ENCODE measurements at regions not wholly inside any gene's neighbourhood (a gene's known extent, or its start where the extent isn't known, plus 50 kb on each side); places are given as distances from the start of the nearest gene placed in this dataset.

DNA sequence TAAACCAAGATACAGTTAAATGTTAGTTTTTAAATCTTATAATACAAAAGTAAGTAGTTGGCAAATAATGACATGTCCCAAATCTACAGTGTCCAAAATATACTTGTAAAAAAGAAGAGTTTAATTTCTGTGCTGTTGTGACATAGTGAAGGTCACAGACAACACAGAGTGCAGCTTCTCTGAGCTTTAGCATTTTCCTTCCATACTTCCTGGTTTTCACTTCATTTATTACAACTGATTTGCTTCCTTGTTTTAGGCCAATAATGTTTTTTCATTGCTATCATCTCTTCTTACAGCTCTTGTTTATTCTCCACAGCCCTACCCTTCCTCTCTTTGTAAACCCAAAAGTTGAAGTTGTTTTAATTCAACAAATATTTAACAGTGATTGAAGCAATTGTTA lies 132.4 kb upstream of the TET2 start:
- Histone ChIP-seq H3K4me1 (ENCODE audit: control insufficient read depth in 1 of 2, insufficient read depth in 2 of 2, low read length in 2 of 2) (peaks cover 13 to 20% of the 10 kb centered on the region in 2 donors), H3K27me3 (ENCODE audit: control insufficient read depth in 2 of 2, insufficient read depth in 2 of 2, low read length in 2 of 2) (no peaks in the 10 kb centered on the region), H3K9ac (ENCODE audit: insufficient read depth, low read length, poor library complexity, severe bottlenecking) (no peak overlapping the region), H3K27ac (ENCODE audit: low read depth in 1 of 2, low read length in 2 of 2) (peak overlapping the region in 1 of 2 donors; percentile 67), H3K9me3 (replicated peaks in 1 of 2; ENCODE audit: control insufficient read depth in 1 of 2, insufficient read depth in 1 of 2, low read length in 2 of 2) (no peaks in the 10 kb centered on the region), H4K20me1 (ENCODE audit: insufficient read depth, low read length) (no peaks in the 10 kb centered on the region), H3K36me3 (replicated peaks in 1 of 2; ENCODE audit: control insufficient read depth in 1 of 2, insufficient read depth in 2 of 2, low read length in 2 of 2) (no peaks in the 10 kb centered on the region), H3K4me2 (replicated peaks; ENCODE audit: extremely low read depth, low read length, poor library complexity, severe bottlenecking) (peak overlapping the region; percentile 41), H3K4me3 (replicated peaks in 1 of 3; ENCODE audit: low read depth in 2 of 3, low read length in 3 of 3) (peak overlapping the region in 1 of 3 experiments; percentile 41), H2AFZ (ENCODE audit: insufficient read depth, low read depth, low read length, poor library complexity, severe bottlenecking) (peak overlapping the region; percentile 12), H3K79me2 (ENCODE audit: insufficient read depth, low read length) (no peaks in the 10 kb centered on the region)
- DNase-seq = peak; percentile 26 to 60 (median 38)
- intact Hi-C loops (cut with micrococcal nuclease) = no loop called here
- TF ChIP-seq, protein P1, sequence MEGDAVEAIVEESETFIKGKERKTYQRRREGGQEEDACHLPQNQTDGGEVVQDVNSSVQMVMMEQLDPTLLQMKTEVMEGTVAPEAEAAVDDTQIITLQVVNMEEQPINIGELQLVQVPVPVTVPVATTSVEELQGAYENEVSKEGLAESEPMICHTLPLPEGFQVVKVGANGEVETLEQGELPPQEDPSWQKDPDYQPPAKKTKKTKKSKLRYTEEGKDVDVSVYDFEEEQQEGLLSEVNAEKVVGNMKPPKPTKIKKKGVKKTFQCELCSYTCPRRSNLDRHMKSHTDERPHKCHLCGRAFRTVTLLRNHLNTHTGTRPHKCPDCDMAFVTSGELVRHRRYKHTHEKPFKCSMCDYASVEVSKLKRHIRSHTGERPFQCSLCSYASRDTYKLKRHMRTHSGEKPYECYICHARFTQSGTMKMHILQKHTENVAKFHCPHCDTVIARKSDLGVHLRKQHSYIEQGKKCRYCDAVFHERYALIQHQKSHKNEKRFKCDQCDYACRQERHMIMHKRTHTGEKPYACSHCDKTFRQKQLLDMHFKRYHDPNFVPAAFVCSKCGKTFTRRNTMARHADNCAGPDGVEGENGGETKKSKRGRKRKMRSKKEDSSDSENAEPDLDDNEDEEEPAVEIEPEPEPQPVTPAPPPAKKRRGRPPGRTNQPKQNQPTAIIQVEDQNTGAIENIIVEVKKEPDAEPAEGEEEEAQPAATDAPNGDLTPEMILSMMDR (IDR thresholded peaks at IDR 0.05) = no peak
- Mint-ChIP-seq H3K36me3 (peaks cover 7 to 12% of the 10 kb centered on the region in 2 donors), H3K27ac (peak overlapping the region; percentile 84 to 92 (median 88)), H3K9me3 (peaks cover 11 to 27% (median 14%) of the 10 kb centered on the region in 7 donors), H3K4me1 (peaks cover 16% of the 10 kb centered on the region), H3K4me3 (peak overlapping the region in 1 of 2 donors; percentile 77), H3K27me3 (ENCODE audit: low read depth in 3 of 3) (peaks cover 0 to 2% (median 0%) of the 10 kb centered on the region in 3 donors)

DNA sequence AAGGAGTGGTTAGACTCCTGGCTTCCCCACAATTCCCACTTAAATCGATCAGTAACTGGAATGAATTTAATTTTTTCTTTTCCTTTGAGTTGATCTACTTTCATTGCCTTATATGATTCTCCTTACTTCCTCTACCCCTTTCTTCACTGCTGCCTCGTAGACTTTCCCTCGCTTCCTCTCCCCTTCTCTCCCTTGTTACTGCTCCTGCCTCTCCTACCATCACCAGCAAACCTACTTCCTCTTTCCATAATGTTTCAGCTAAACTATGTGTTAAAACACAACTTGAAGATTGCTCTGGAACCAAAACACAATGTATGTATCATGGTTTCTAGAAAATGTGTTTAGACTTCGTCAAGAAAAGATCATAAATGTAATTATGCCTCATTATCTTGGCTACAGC lies 132.0 kb upstream of the TET2 start:
- TF ChIP-seq, protein P1 (IDR thresholded peaks at IDR 0.05) = no peak
- Histone ChIP-seq H4K20me1 (ENCODE audit: insufficient read depth, low read length) (no peaks in the 10 kb centered on the region), H3K27me3 (ENCODE audit: control insufficient read depth in 2 of 2, insufficient read depth in 2 of 2, low read length in 2 of 2) (no peaks in the 10 kb centered on the region), H3K27ac (ENCODE audit: low read depth in 1 of 2, low read length in 2 of 2) (peak overlapping the region in 1 of 2 donors; percentile 67), H3K4me1 (ENCODE audit: control insufficient read depth in 1 of 2, insufficient read depth in 2 of 2, low read length in 2 of 2) (peaks cover 13 to 20% of the 10 kb centered on the region in 2 donors), H3K9ac (ENCODE audit: insufficient read depth, low read length, poor library complexity, severe bottlenecking) (no peak overlapping the region), H3K4me2 (replicated peaks; ENCODE audit: extremely low read depth, low read length, poor library complexity, severe bottlenecking) (peak overlapping the region; percentile 41), H3K79me2 (ENCODE audit: insufficient read depth, low read length) (no peaks in the 10 kb centered on the region), H3K4me3 (replicated peaks in 1 of 3; ENCODE audit: low read depth in 2 of 3, low read length in 3 of 3) (peak overlapping the region in 1 of 3 experiments; percentile 41), H3K36me3 (replicated peaks in 1 of 2; ENCODE audit: control insufficient read depth in 1 of 2, insufficient read depth in 2 of 2, low read length in 2 of 2) (no peaks in the 10 kb centered on the region), H2AFZ (ENCODE audit: insufficient read depth, low read depth, low read length, poor library complexity, severe bottlenecking) (peak overlapping the region; percentile 12), H3K9me3 (replicated peaks in 1 of 2; ENCODE audit: control insufficient read depth in 1 of 2, insufficient read depth in 1 of 2, low read length in 2 of 2) (no peaks in the 10 kb centered on the region)
- no peaks in the 10 kb centered on the region for H3K27me3 Mint-ChIP-seq (ENCODE audit: low read depth in 3 of 3)
- 0% methylated on average over 1 of the region's 4 CpGs for WGBS (ENCODE audit: insufficient coverage)
- H3K36me3 Mint-ChIP-seq = peaks cover 7 to 15% of the 10 kb centered on the region in 2 donors
- H3K27ac Mint-ChIP-seq = peak overlapping the region; percentile 84 to 92 (median 88)
- peak overlapping the region in 1 of 2 donors; percentile 77 for H3K4me3 Mint-ChIP-seq
- peaks cover 16% of the 10 kb centered on the region for H3K4me1 Mint-ChIP-seq
- peak; percentile 47 to 75 (median 68) for DNase-seq
- intact Hi-C loops (cut with micrococcal nuclease) = no loop called here
- H3K9me3 Mint-ChIP-seq = peaks cover 11 to 27% (median 14%) of the 10 kb centered on the region in 7 donors
